ENCODE measurements at regions not wholly inside any gene's neighbourhood (a gene's known extent, or its start where the extent isn't known, plus 50 kb on each side); places are given as distances from the start of the nearest gene placed in this dataset.

- Histone ChIP-seq H3K4me1 (ENCODE audit: control insufficient read depth, low read length) (peaks cover 2% of the 10 kb centered on the region; the same call in 1 of the 2 replicates), H3F3A (ENCODE audit: control insufficient read depth, insufficient read depth) (no peaks in the 10 kb centered on the region), H3K79me2 (ENCODE audit: control insufficient read depth, low read length) (no peaks in the 10 kb centered on the region), H3K27ac (ENCODE audit: low read depth, low read length) (no peak overlapping the region), H3K4me2 (ENCODE audit: low read length) (no peak overlapping the region), H3K9me2 (replicated peaks; ENCODE audit: control insufficient read depth, low read length) (no peaks in the 10 kb centered on the region), H3K9me3 (ENCODE audit: control insufficient read depth, insufficient read depth, low read length) (no peaks in the 10 kb centered on the region), H3K36me3 (ENCODE audit: control insufficient read depth, low read length) (no peaks in the 10 kb centered on the region), H4K20me1 (ENCODE audit: control insufficient read depth, insufficient read depth, low read depth, low read length) (no peaks in the 10 kb centered on the region), H3K4me3 (ENCODE audit: low read length) (no peak overlapping the region), H3K27me3 (ENCODE audit: control insufficient read depth, low read length) (peaks cover 22% of the 10 kb centered on the region)
- TF ChIP-seq EZH2phosphoT487 (IDR thresholded peaks at IDR 0.05; ENCODE audit: borderline replicate concordance, low read length) (no peak), CTCF (IDR thresholded peaks at IDR 0.05; ENCODE audit: low read depth, low read length, poor library complexity, severe bottlenecking) (no peak)
Measured at GRCh38 chr7:3112479-3113134, 68.9 kb upstream of the CARD11 start.

DNA sequence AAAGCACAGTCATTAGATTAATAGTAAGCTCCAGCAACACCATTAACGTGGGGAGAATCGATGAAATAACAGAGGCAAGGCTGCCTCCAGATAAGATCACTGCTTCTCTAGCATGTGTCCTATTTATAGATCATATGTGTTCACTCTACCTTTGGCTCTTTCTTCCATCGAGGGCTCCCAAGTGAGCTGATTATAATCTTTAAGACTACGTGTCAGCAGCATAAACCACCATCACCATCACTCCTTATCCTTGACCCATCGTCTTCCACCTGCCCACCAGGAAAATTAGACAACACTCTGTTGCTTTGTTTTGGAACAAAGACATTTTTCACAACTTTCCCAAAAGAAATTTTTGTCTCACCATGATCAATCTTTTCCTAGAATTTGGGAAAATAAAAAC lies 71.2 kb upstream of the CARD11 start:
- Histone ChIP-seq H4K20me1 (ENCODE audit: control insufficient read depth, insufficient read depth, low read depth, low read length) (no peaks in the 10 kb centered on the region), H3K36me3 (ENCODE audit: control insufficient read depth, low read length) (no peaks in the 10 kb centered on the region), H3K79me2 (ENCODE audit: control insufficient read depth, low read length) (no peaks in the 10 kb centered on the region), H3K4me2 (ENCODE audit: low read length) (no peak overlapping the region), H3K9me2 (replicated peaks; ENCODE audit: control insufficient read depth, low read length) (no peaks in the 10 kb centered on the region), H3F3A (ENCODE audit: control insufficient read depth, insufficient read depth) (no peaks in the 10 kb centered on the region), H3K9me3 (ENCODE audit: control insufficient read depth, insufficient read depth, low read length) (no peaks in the 10 kb centered on the region), H3K27me3 (ENCODE audit: control insufficient read depth, low read length) (peaks cover 27% of the 10 kb centered on the region), H3K4me3 (ENCODE audit: low read length) (no peak overlapping the region), H3K4me1 (ENCODE audit: control insufficient read depth, low read length) (peaks cover 5% of the 10 kb centered on the region; the same call in 1 of the 2 replicates), H3K27ac (ENCODE audit: low read depth, low read length) (no peak overlapping the region)
- TF ChIP-seq EZH2phosphoT487 (IDR thresholded peaks at IDR 0.05; ENCODE audit: borderline replicate concordance, low read length) (no peak), CTCF (IDR thresholded peaks at IDR 0.05; ENCODE audit: low read depth, low read length, poor library complexity, severe bottlenecking) (no peak)

DNA sequence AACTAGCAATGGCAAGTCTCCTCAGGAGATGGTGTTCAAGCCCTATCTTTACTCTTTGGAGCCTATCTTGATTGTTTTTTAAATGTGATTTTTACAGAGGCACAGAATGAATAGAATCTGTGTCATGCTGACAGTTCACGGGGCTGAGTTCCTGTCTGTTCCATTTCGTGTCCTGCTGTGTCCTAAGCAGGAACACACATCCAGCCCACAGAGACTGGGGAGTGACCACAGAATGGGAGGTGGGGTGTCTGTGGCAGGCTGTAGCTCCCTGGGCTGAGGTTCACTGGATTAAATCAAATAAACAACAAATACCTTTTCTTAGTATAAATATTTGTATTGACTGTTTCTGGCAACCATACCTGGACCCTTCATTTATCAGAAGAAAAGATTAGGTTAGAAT lies 73.4 kb upstream of the CARD11 start:
- Histone ChIP-seq H3K4me2 (ENCODE audit: low read length) (no peak overlapping the region), H3F3A (ENCODE audit: control insufficient read depth, insufficient read depth) (no peaks in the 10 kb centered on the region), H3K79me2 (ENCODE audit: control insufficient read depth, low read length) (no peaks in the 10 kb centered on the region), H3K27me3 (ENCODE audit: control insufficient read depth, low read length) (peaks cover 31% of the 10 kb centered on the region), H4K20me1 (ENCODE audit: control insufficient read depth, insufficient read depth, low read depth, low read length) (no peaks in the 10 kb centered on the region), H3K27ac (ENCODE audit: low read depth, low read length) (no peak overlapping the region), H3K9me3 (ENCODE audit: control insufficient read depth, insufficient read depth, low read length) (peaks cover 12% of the 10 kb centered on the region; the same call in 1 of the 2 replicates), H3K4me1 (ENCODE audit: control insufficient read depth, low read length) (peaks cover 5% of the 10 kb centered on the region; the same call in 1 of the 2 replicates), H3K9me2 (replicated peaks; ENCODE audit: control insufficient read depth, low read length) (no peaks in the 10 kb centered on the region), H3K36me3 (ENCODE audit: control insufficient read depth, low read length) (no peaks in the 10 kb centered on the region), H3K4me3 (ENCODE audit: low read length) (no peak overlapping the region)
- TF ChIP-seq CTCF (IDR thresholded peaks at IDR 0.05; ENCODE audit: low read depth, low read length, poor library complexity, severe bottlenecking) (no peak), EZH2phosphoT487 (IDR thresholded peaks at IDR 0.05; ENCODE audit: borderline replicate concordance, low read length) (no peak)
